ENCODE measurements at regions not wholly inside any gene's neighbourhood (a gene's known extent, or its start where the extent isn't known, plus 50 kb on each side); places are given as distances from the start of the nearest gene placed in this dataset.

DNA sequence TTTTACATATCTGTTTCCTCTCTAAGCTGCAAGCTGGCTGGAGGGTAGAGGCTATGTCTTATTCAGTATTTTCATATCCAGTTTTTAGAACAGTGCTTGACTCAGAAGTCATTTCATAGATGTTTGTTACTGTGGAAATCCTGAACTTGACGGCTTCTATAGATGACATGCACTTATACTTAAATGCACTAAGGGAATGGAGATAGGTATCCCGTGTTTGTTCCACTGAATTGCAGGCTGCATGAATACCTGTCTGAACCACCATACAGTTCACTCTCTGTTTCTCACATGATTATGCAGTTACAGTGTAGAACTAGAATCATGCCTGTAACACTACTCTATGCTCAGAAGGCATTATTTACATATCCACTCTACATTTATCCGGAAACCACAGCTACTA, 417.1 kb downstream of the MTX2 start:
- DNase-seq, result no peak

DNA sequence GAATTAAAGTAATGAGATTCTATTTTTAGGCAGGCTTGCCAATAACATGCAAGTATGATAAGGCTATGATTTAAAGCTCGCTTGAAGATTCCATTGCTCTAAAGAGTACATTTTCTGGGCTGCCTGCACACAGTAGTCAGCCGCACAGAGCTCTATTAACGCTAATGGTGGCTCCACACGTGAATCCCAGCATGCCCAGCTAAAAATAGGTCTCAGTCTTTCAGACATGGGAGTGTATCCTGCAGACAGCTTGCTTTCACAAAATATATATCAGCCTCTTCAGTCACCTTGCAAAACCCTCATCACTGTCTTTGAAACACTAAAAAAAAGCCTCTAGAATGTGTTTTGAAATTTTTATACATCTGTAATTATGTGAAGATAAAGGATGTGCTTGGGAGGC, 418.1 kb downstream of the MTX2 start:
- no peak for DNase-seq

DNA sequence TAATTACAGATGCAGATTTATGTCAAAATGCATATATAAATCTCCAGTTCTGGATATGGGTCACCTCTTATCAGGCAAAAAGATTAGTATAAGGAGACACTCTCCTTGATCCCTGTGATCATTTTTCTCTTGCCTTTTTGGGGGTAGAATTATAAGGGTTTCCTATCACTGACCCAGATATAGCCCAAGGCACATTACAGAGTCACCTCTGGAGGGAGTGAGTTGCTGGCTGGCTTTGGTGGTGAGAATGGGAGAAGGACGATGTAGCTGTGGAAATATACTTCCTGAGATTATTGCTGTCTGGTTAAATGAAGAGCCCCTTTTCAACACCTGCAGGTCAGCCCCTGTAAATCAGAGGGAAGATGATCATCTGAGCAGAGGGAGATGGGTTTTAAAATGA, 418.7 kb downstream of the MTX2 start:
- no peak for DNase-seq

DNA sequence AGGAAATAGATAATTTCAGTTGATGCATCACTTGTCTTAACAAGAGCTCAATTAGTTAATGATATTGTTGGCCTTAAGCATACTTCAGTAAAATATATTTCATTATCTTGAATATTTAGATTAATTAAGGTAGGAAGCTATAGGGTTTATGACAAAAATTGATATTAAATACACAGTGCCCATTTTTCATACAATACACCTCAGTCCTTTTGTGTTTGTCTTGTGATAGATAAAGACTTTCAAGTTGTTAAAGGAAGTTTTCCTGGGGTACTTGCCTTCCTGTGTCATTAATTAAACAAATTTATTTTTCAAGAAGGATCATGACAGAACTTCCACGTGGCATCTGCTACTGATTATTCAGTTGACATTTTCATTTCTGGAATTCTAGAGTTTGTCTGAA, 420.5 kb downstream of the MTX2 start:
- DNase-seq, result no peak

DNA sequence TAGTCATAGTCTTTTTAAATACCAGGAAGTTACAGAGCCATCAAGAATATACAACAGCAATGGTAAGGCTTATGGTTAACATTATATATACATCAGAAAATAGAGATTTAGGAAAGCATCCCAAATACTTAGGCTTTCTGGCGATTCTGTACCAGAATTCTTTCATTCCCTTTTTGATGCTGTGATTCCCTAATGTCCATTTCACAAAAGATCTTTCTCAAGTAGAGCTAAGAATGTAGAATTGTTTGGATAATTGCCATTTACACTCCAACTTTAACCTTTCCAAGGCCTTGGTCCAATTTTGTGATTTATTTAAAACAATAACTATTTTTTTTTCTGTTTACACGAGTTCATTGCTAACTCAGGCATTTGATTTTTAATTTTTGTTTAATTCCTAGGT, 422.2 kb downstream of the MTX2 start:
- no peak for DNase-seq

DNA sequence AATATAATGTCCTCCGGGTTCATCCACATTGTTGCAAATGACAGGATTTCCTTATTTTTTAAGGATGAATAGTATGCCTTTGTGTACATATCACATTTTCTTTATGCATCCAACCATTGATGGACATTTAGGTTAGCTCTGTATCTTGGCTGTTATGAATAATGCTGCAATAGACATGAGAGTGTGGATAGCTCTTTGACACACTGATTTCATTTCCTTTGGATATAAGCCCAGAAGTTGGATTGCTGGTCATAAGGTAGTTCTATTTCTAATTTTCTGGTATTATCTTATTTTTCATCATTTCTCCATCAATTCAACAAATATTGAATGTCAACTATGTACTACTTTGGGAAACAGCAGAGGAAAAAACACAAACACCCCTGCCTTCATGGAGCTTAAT, 423.3 kb downstream of the MTX2 start:
- DNase-seq, result no peak

DNA sequence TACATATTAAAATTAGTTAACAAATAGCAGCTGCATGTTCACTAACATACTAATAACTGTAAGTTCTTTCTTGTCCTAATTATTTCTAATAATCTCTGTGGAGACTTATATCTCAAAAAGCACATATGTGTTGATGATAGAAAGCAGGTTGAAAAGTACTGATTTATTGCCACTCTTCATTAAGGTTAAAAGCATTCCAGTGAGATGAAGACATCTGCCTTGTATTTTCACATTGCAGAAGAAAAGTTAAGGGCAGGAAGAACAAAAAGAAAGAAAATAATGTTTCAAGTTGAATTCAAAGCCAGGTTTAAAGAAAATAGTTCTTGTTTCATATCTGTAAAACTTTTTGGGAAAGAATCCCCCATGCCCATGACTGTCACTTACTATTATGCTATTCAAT, 429.9 kb downstream of the MTX2 start:
- DNase-seq, result no peak

DNA sequence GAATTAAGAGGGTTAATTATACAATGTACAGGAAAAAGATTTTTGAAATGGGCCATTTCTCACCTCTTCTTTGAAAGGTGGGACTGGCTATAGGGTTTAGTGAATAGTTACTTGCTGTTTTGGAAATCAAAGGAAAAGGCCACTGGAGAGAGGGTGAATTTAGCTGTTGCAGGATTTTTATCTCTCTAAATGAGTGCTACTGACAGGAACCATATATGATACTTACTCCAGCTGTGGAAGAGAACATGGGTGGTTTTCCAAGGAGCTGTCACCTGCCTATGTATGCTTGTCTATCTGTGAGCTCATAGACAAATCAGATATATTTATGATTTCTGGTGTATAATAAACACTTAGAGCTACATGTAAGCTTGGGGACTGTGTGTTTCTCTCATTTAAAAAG, 430.4 kb downstream of the MTX2 start:
- DNase-seq, result no peak

DNA sequence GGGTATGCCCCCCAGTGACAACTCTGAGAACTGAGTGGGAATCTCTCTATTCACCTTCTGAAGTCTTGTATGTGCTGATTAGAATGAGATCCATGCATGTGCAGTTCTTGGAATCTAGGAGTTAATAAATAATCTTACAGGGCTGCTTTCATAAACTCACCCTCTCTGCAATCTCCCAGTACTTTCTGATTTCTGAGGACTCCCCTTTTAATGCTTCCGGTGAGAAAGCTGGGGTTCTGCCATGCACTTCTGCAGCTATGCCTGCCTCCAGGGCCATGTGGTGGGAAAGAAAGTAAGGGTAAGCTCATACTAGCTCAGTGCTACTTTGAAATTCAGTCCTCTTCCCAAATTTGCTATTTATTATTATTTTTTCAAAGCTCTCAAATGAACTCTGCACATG, 432.9 kb downstream of the MTX2 start:
- DNase-seq, result no peak

DNA sequence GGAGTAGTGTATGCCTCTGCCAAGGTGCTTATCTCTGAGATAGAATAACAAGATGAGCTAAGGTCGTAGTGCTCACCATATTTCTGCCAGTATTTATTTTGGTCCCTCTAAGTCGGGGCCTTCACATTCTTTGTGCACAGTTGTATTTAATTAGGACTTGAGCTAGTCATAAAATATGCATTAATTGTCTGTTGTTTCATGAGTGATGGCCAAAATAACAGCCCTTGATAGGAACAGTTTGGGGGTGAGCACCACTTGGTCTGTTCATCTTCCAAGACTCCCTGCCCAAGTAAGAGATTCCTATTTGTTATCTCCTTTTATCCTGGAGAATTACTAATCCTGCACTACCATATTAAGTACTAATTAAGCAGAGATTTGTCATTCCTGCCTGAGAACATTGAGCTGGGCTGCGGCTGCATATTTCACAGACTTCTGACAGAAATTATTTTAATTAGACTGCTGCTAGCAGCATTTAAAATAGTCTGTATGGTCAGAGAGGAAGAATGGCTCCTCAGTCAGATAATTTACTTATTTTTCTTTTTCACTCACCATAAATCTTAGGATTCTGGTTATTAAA, 435.1 kb downstream of the MTX2 start:
- DNase-seq, result no peak

DNA sequence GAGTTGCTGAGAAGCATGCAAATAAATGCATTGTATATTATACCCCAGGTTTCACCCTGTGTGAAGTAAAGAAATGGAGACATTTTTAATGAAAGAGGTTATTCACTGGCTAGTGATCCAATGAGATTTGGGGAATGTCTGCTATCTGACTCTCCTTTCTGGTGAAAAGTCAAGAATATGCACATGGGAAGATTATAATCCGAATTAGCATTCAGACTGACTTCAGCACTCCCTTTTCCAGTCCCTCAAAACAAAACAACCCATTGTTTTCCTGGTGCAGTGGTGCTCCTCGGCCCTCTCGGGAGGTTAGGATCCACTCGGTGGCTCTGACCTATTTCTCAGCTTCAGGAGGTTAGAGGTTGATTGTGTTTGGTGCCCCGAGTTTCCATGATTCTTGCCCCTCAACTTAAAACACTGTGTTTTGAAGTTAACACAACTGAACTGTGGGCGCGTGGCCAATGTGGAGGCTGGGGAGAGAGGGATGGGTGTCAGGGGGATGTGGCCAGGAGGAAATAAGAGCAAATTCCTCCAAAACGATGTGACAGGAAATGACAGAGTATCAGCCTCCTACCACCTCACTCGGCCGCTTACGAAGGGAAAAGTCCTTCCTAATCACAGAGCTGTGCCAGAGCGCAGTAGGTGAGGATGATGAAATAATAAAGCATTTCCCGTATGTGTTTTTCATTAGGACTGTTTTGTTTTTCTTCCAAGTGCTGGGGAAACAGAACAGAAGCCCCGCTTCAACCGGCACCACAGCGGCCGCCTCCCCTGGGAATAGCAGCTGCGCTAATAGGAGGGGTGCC, 440.1 kb downstream of the MTX2 start:
- no peak for DNase-seq

DNA sequence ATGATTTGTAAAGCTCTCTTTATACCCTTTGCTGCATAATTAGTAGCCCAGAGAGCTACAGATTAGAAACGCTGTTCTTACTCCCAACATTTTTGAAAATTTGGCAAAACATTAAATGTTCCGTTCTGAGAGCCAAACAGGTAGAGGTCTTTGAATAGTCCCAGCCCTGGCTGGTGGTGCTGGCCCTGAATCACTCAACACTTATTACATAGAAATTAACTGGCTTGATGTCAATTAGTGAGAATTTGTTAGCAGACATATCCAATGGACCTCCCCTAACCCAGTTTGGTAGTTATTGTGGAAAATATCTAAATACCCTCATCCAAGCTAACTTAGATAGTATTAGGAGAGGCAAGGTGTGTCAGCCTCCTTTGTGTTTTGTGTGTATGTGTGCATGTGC, 440.7 kb downstream of the MTX2 start:
- DNase-seq, result no peak

DNA sequence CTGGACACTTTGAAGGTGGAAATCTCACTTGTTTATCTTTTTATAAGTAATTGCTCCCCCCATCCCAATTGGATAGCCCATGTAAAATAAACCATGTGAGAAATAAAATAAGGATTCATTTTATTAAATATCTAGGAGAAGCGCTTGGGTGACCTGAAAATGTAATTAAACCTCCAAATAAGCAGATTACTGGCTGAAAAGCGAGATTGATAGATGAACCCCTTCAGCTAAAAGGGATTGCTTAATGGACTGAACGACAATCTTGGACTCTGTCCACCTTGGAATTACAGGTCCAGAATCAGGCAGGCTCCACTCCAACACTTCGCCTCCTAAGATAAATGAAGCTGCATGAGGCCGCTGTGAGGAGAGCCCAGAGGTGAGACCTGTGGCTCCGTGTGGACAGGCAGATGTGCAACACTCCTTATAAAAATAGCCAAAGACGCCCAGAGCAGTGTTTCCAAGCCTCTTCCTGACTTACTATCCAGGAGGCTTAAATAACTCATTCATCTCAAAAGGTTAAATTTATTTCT, 441.5 kb downstream of the MTX2 start:
- DNase-seq, result no peak

DNA sequence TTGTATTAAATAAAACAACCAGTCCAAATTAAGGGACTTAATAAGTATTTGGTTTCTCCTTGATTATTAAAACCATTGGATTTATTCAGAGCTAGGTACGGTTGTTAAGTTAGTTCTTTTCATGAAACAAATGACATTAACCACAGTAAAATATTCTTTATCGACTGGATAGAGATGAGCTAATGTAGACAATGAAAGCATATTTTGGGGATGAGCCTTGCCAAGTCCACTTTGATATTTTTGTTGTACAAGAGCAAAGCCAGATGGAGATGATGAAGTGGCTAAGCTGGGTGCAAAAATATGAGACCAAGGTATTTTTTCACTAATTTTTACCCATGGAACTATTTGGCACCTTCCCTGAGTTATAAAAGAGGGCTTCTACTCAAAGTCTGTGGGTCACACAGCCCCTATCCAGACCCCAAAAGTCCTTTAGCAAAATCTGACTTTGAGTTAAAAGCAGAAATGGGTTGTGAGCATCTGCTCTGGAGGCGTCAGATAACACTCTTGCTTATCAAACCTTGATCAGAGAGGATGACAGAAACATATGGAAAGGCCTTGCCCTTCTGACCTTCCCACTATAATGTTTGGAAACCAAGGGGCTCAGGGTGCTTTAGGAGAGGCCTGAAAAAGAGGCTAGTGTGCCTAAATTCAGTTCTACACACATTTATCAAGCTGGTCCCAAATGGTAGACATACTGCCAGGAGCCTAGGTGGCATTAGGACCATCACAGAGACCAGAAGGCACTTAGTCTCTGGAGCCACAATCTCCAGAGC, 456.8 kb downstream of the MTX2 start:
- DNase-seq, result no peak

DNA sequence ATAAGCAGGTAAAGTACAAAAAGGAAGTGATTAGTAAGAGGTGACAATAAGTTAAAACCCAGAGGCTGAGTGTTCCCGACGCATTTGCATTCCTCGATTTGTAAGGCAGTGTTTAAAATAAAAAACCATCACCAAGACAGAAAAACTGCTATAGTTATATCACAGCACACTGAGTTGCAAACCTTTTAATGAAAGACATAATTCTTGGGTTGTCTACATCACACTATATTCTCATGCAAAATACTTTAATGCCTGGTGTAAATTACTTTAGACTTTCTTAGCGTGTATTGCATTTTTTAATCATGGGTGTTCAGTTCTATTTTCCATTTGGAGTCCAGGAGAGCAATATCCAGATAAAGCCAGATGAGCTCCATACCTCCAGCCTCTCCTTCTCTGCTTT, 458.5 kb downstream of the MTX2 start:
- DNase-seq, result no peak

DNA sequence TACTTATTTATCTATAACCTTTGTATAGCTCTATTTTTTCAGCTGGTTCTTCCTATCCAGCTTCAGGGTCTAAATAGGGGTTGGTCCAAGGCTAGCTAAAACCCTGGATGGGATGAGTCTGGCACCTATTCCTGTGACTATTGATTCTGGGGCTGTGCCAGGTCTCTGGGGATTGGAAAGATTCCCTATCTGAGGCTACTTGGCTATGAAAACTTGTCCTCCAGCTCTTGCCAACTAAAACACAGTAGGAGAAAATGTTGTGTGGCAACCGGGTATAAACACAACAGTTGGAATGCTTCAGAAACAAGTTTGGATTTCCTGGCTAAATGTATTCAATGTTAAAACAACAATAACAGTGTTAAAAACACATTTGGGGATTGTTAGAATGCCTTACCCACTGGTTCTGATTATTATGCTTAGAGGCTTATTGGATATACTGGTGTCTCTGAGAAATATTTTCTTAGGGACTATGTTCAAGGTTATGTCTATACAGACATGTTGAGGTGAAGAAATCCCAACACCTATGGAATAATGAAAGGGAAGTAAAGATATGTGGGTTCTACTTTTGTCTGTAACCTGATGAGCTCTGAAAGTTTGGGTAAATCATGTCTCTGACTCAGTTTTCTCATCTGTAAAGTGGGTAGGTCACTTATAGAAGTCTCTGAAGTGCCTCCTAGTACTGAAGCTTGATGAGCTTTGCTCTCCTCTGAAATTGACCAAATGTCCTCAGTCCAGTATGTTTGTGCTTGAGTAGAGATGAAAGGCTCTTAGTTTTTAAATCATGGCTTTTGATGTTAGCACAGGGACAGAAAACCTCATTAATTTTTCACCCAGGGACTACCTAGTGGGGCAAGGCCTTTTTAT, 460.7 kb downstream of the MTX2 start:
- DNase-seq, result no peak

DNA sequence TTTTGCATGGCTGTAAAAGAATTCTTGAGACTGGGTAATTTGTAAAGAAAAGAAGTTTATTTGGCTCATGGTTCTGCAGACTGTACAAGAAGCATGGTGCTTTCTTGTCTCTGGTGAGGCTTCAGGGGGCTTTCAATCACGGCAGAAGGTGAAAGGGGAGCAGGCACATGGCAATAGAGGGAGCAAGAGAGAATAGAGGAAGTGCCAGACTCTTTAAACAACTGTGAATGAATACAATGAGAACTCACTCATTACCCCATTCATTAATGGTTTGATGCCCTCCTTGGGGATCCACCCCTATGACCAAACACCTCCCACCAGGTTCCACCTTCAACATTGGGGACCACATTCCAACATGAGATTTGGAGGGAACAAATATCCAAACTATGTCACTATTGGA, 463.5 kb downstream of the MTX2 start:
- no peak for DNase-seq

DNA sequence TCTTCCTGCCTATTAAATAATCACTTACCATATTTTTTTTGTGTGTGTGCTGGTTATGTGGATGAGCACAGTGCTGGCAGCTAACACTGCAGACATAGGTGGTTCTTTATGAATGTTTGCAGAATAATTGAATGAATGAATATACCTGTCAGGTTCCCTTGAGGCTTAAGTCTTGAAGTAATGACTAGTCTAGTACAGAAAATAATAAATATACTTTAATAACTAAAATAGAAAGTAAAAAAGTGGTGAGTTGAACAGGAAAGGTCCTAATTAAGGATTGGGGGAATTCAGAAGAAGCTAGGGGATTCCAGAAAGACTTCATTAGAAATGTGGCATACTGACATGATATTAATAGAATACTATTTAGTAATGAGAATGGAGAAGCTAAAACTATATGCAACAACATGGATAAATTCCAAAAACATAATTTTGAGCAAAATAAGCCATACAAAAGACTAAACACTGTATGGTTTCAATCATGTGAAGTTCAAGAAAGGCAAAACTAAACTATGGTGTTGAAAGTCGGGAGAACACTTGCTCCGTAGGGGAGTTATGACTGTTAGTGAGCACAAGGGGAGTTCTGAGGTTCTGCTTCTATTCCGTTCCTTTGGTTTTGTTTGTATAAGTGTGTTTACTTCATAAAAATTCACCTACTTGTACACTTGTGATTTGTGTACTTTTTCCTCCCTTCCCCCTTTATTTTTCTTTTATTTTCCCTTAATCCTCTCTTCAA, 464.6 kb downstream of the MTX2 start:
- no peak for DNase-seq

DNA sequence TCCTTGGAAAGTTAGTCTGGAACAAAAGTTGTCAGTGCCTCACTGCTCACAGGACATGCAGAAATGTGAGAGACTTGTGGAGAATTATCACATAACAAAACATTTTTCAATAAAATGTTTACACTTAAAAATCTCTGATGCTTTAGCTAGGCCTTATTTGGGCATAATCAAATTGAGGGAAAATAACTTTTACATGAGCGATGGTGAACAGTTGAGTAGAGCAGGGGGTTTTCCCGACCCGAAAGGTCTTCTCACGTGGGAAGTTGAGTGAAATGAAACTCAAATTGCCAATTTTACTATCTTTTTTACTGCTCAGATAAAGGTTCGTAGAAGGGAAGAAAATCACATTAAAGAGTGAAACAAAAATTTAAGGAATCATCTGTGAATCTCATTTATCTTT, 465.6 kb downstream of the MTX2 start:
- no peak for DNase-seq

DNA sequence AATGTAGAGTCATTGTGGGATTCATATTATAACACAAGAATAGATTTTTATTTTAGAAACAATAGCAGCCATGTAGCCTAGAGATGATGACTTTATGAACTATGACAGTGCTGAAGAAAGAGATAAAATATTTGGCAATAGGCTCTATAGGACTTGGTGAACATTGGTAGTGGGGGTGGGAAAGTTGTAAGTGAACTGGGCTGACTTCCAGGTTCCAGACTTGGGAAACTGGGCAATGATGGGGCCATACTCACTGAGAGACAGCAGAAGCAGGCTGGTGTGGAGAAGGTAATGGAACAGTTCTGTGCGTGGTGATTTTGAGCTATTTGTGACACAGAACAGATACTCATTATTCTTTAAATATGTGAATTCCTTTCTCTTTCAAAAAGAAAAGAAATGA, 470.3 kb upstream of the HNRNPA3 start:
- DNase-seq, result no peak

DNA sequence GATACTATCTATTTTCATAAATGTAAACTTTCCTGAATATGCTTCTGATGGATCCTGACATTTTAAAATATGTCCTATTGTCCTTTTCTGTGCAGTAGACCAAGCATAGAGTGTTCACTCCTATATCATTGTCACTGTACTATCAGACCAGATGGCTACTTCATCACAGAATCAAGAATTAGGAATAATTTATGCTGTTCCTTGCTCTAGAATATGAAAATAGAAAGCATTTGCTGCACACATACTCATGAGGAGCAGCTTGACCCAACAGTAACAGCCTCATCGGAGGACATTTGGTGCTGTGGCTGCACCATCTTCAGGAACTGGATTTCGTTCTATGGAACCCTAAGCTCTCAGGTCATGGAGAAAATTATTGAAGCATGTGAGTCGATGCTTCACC, 468.9 kb upstream of the HNRNPA3 start:
- no peak for DNase-seq

DNA sequence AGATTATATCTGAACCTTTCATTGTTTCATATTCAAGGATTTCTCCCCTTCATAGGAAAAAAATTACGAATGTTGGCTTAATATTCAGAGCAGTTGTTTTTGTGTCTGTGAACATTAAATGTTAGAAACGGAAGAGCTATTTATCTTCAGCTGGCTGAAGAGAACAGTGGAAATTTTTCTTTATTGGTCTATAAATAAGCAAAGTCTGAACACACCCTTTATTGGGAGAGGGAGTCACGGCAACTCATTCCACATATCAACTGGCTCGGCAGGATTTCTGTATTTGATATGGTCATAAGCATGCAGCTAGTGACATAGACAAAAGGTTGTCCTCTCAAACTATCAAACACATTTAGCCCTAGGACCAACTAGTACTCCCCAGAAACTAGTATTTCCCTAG, 468.4 kb upstream of the HNRNPA3 start:
- no peak for DNase-seq

Data from activated T-cell treated with anti-CD3 and anti-CD28 coated beads, Interleukin-2, amount 50 U/mL, for 1 hour (primary cell).